A549 (cell line): ENCODE measurements at regions not wholly inside any gene's neighbourhood (a gene's known extent, or its start where the extent isn't known, plus 50 kb on each side); places are given as distances from the start of the nearest gene placed in this dataset.

Experiments used
- ATAC-seq, 2 experiments: fragments of 200-7000 bp in 1 of 2; fragments of >200 bp in 1 of 2; cut with Nextera tagmentation in 1 of 2; cut with Tn5 transposase in 1 of 2; 3 replicates each; pipeline versions ENCODE4 v1.8.0 to v1.9.1; 2018 to 2020; ENCODE audit warnings: mild to moderate bottlenecking in 1 of 2, moderate library complexity in 1 of 2
- CTCF ChIA-PET: fragments of 300-600 bp; sonication (Branson Sonifier 250); formaldehyde crosslinking; extraction: SDS; loops from one replicate; lab custom pipeline; 2021; ENCODE audit warnings: antibody characterized with exemption, inconsistent platforms; lab: Yijun Ruan, JAX
- POLR2A ChIA-PET: fragments of 350-600 bp; formaldehyde crosslinking; extraction: SDS; loops from one replicate; lab custom pipeline; 2021; ENCODE audit warnings: antibody characterized with exemption, inconsistent platforms; lab: Yijun Ruan, JAX
- DNase-seq, 2 experiments: peaks; one replicate each; pipeline versions ENCODE4 v3.0.0 to v3.0.0-alpha.2; 2011 to 2016; ENCODE audit warnings: low read depth in 1 of 2, low spot score in 1 of 2
- FAIRE-seq: peaks from 2 replicates; lab custom pipeline; 2011; peaks lifted over from hg19 to GRCh38; lab: Jason Lieb, UNC
- H3K27ac ChIP-seq, 2 experiments: fragments of >200 bp; sonication (Bioruptor Twin); formaldehyde crosslinking; 3 replicates each; pipeline ENCODE4 v1.5.1; 2016 to 2017
- H3K4me1 ChIP-seq: fragments of >200 bp; sonication (Bioruptor Twin); formaldehyde crosslinking; 3 replicates; pipeline ENCODE4 v1.6.1; 2016
- H3K4me2 ChIP-seq: fragments of >200 bp; sonication (Bioruptor Twin); formaldehyde crosslinking; 3 replicates; pipeline ENCODE4 v1.6.1; 2016
- H3K4me3 ChIP-seq: fragments of >200 bp; sonication (Bioruptor Twin); formaldehyde crosslinking; 3 replicates; pipeline ENCODE4 v1.5.1; 2016
- H3K9me3 ChIP-seq: fragments of >200 bp; sonication (Bioruptor Twin); formaldehyde crosslinking; 3 replicates; pipeline ENCODE4 v1.6.1; 2016
- ATOH8 ChIP-seq: fragments of 250-450 bp; sonication (Bioruptor Pico); IDR thresholded peaks from 2 replicates; pipeline ENCODE4 v1.5.0; 2020; ENCODE audit warnings: low read depth, mild to moderate bottlenecking, moderate library complexity
- BCL3 ChIP-seq: fragments of >200 bp; sonication (Bioruptor Twin); formaldehyde crosslinking; IDR thresholded peaks from 3 replicates; pipeline ENCODE4 v1.6.1; 2016
- CBX2 ChIP-seq: fragments of 200-600 bp; sonication (generic); IDR thresholded peaks from 2 replicates; pipeline ENCODE4 v1.6.1; 2016; ENCODE audit warnings: low read depth, mild to moderate bottlenecking, borderline replicate concordance
- CHD2 ChIP-seq: fragments of 150-350 bp; IDR thresholded peaks from 2 replicates; pipeline ENCODE4 v1.6.1; 2014; ENCODE audit warnings: low read length; ENCODE audit not compliant: partially characterized antibody
- E2F6 ChIP-seq: IDR thresholded peaks from 2 replicates; pipeline ENCODE4 v1.6.1; 2012; ENCODE audit warnings: low read depth, borderline replicate concordance
- EHMT2 ChIP-seq: fragments of 200-600 bp; sonication (generic); IDR thresholded peaks from 2 replicates; pipeline ENCODE4 v1.6.1; 2016; ENCODE audit warnings: antibody characterized with exemption, low read depth, mild to moderate bottlenecking, moderate library complexity
- EP300 ChIP-seq, 2 experiments: fragments of >200 bp; sonication (Bioruptor Twin); formaldehyde crosslinking; IDR thresholded peaks; 2 replicates in 1 of 2; 3 replicates in 1 of 2; pipeline ENCODE4 v1.6.1; 2016 to 2017
- FOXS1 ChIP-seq: fragments of 250-450 bp; sonication (Bioruptor Pico); IDR thresholded peaks from 2 replicates; pipeline ENCODE4 v1.5.0; 2020; ENCODE audit warnings: mild to moderate bottlenecking, moderate library complexity
- HDAC2 ChIP-seq: fragments of 200-600 bp; sonication (generic); IDR thresholded peaks from 2 replicates; pipeline ENCODE4 v1.6.1; 2016
- HMGXB4 ChIP-seq: fragments of 250-450 bp; sonication (Bioruptor Pico); IDR thresholded peaks from 2 replicates; pipeline ENCODE4 v1.5.0; 2021; ENCODE audit warnings: mild to moderate bottlenecking, moderate library complexity, borderline replicate concordance
- HOXB13 ChIP-seq: fragments of 250-450 bp; sonication (Bioruptor Pico); IDR thresholded peaks from 2 replicates; pipeline ENCODE4 v1.5.0; 2020; ENCODE audit warnings: low read depth, mild to moderate bottlenecking, moderate library complexity
- JUN ChIP-seq, 2 experiments: fragments of >200 bp; sonication (Bioruptor Twin); formaldehyde crosslinking; IDR thresholded peaks; 2 replicates in 1 of 2; 3 replicates in 1 of 2; pipeline ENCODE4 v1.6.1; 2016 to 2017
- KDM1A ChIP-seq: fragments of 200-600 bp; sonication (generic); IDR thresholded peaks from 2 replicates; pipeline ENCODE4 v1.6.1; 2016; ENCODE audit warnings: low read depth, mild to moderate bottlenecking
- PBX3 ChIP-seq: IDR thresholded peaks from 2 replicates; pipeline ENCODE4 v1.6.1; 2012
- PHF8 ChIP-seq: fragments of 200-600 bp; sonication (generic); IDR thresholded peaks from 2 replicates; pipeline ENCODE4 v1.6.1; 2016; ENCODE audit warnings: low read depth, mild to moderate bottlenecking, antibody characterized with exemption, moderate library complexity, borderline replicate concordance
- POLR2AphosphoS2 ChIP-seq: conservative IDR thresholded peaks from 2 replicates; pipeline ENCODE4 v1.6.1; 2012; ENCODE audit warnings: low read length, improper control_type of control experiment, inconsistent platforms
- RNF2 ChIP-seq: fragments of 200-600 bp; sonication (generic); IDR thresholded peaks from 2 replicates; pipeline ENCODE4 v1.6.1; 2016; ENCODE audit warnings: low read depth, mild to moderate bottlenecking, antibody characterized with exemption, moderate library complexity, borderline replicate concordance
- SMC3 ChIP-seq: fragments of >200 bp; sonication (Bioruptor Twin); formaldehyde crosslinking; IDR thresholded peaks from 3 replicates; pipeline ENCODE4 v1.6.1; 2018; ENCODE audit warnings: inconsistent platforms
- SREBF2 ChIP-seq: fragments of 450-650 bp; IDR thresholded peaks from 2 replicates; pipeline ENCODE4 v1.6.1; 2014; ENCODE audit warnings: mild to moderate bottlenecking, moderate library complexity
- TFCP2L1 ChIP-seq: fragments of 250-450 bp; sonication (Bioruptor Pico); IDR thresholded peaks from 2 replicates; pipeline ENCODE4 v1.5.0; 2021; ENCODE audit warnings: mild to moderate bottlenecking
- ZNF302 ChIP-seq: fragments of 250-450 bp; sonication (Bioruptor Pico); IDR thresholded peaks from 2 replicates; pipeline ENCODE4 v1.9.0; 2021; ENCODE audit warnings: inconsistent platforms, mild to moderate bottlenecking, moderate library complexity
- WGBS: methylation state at CpG from one replicate; pipeline ENCODE4 v1.1.6; 2017; ENCODE audit errors: missing lambda C conversion rate; 5-methylcytosine and 5-hydroxymethylcytosine counted together

- no peak for TF ChIP-seq ATOH8 (CRISPR knock-in tag)
- no peak for TF ChIP-seq BCL3
- TF ChIP-seq POLR2AphosphoS2: no peak
- TF ChIP-seq EP300 (IDR thresholded peaks at IDR 0.05): no peak
- no peak for TF ChIP-seq HOXB13 (CRISPR knock-in tag)
- TF ChIP-seq SMC3: no peak
These were observed 188.5 kb downstream of the INHBB start (continued) for GRCh38 chr2:120534457-120534856.

- Histone ChIP-seq H3K4me2 (no peak overlapping the region), H3K9me3 (peaks cover 7% of the 10 kb centered on the region; the same call in 2 of the 3 replicates), H3K27ac (no peak overlapping the region), H3K4me3 (no peak overlapping the region), H3K4me1 (peaks cover 5% of the 10 kb centered on the region)
- no peak for DNase-seq
- POLR2A ChIA-PET: no interaction called here
- CTCF ChIA-PET: no interaction called here
- no peak for FAIRE-seq
- TF ChIP-seq RNF2 (no peak), SREBF2 (no peak), HDAC2 (no peak), CBX2 (no peak), TFCP2L1 (no peak), POLR2AphosphoS2 (no peak), KDM1A (no peak), BCL3 (no peak), E2F6 (no peak), JUN (IDR thresholded peaks at IDR 0.05) (no peak), CHD2 (no peak), HOXB13 (CRISPR knock-in tag) (no peak), EHMT2 (no peak), ZNF302 (no peak), HMGXB4 (no peak), PHF8 (no peak), PBX3 (no peak), FOXS1 (CRISPR knock-in tag) (no peak)
- 39% methylated on average over 5 of the region's 5 CpGs for WGBS
- ATAC-seq: no peak
These were observed 189.1 kb downstream of the INHBB start for GRCh38 chr2:120535081-120535480.
